Left lung (tissue), 4 donors: ENCODE measurements at regions not wholly inside any gene's neighbourhood (a gene's known extent, or its start where the extent isn't known, plus 50 kb on each side); places are given as distances from the start of the nearest gene placed in this dataset.

Experiments used
- ATAC-seq: fragments of 200-7000 bp; cut with Tn5 transposase; one replicate; pipeline ENCODE4 v1.9.1; 2020; ENCODE audit warnings: moderate library complexity
- DNase-seq, 4 donors: peaks; one replicate each; pipeline ENCODE4 v3.0.0-alpha.2; 2013 to 2020
- H3K27ac ChIP-seq, 2 donors: fragments of 200-600 bp; sonication (generic) in 1 of 2; one replicate each; pipeline versions ENCODE4 v1.5.0 to v1.8.0; 2020 to 2021
- H3K27me3 ChIP-seq, 2 donors: fragments of 200-600 bp; sonication (generic) in 1 of 2; one replicate each; pipeline versions ENCODE4 v1.5.0 to v1.8.0; 2020 to 2021
- H3K36me3 ChIP-seq, 2 donors: fragments of 200-600 bp; sonication (generic) in 1 of 2; one replicate each; pipeline versions ENCODE4 v1.5.0 to v1.8.0; 2020 to 2021
- H3K4me1 ChIP-seq, 2 donors: fragments of 200-600 bp; one replicate each; pipeline ENCODE4 v1.8.0; 2021
- H3K4me3 ChIP-seq, 2 donors: fragments of 200-600 bp; sonication (generic) in 1 of 2; one replicate each; pipeline versions ENCODE4 v1.5.0 to v1.8.0; 2020 to 2021; ENCODE audit warnings: mild to moderate bottlenecking in 1 of 2
- H3K9me3 ChIP-seq, 2 donors: fragments of 200-600 bp; sonication (generic) in 1 of 2; one replicate each; pipeline versions ENCODE4 v1.5.0 to v1.8.0; 2020 to 2021
- intact Hi-C, 2 donors: fragments of 100-400 bp; cut with DNase I; formaldehyde crosslinking; loops; one replicate each; pipeline versions ENCODE4 v1.11.2 to v1.14.2; 2022
- TF ChIP-seq, protein P1 (sequence below), 2 donors: fragments of 200-600 bp; sonication (generic) in 1 of 2; IDR thresholded peaks; one replicate each; pipeline versions ENCODE4 v1.5.0 to v1.8.0; 2021; ENCODE audit warnings: antibody characterized with exemption in 2 of 2
- donor health status: DM: no; HTN: yes; CAD: no.
- donor health status: DM: no; HTN: no; CAD: no.

DNA sequence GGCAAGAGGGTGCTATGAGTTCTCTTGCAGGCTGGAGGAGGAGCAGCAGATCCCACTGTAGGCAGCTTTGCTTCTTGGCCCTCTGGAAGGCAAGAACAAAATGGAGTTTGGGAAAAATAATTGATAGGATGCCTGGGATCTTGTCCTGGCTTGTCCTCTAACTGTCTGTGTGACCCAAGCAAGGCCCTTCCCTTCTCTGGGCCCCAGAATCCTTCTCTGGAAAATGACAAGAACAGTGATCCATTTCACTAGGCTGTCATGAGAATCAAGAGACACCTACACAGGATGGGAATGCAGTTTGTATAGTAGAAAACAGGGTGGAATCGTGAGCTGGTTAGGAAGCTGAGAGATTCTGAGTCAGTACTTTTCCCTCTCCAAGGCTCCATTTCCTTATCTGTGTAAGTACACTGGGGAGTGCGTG is 133.3 kb downstream of the PJA1 start:
- intact Hi-C loops, result no loop called here
- Histone ChIP-seq H3K4me3 (no peak overlapping the region), H3K27me3 (no peaks in the 10 kb centered on the region), H3K27ac (no peak overlapping the region), H3K9me3 (no peaks in the 10 kb centered on the region), H3K36me3 (no peaks in the 10 kb centered on the region), H3K4me1 (peaks cover 0 to 6% of the 10 kb centered on the region in 2 donors)
- DNase-seq (no peak), ATAC-seq (no peak)
- TF ChIP-seq, protein P1, sequence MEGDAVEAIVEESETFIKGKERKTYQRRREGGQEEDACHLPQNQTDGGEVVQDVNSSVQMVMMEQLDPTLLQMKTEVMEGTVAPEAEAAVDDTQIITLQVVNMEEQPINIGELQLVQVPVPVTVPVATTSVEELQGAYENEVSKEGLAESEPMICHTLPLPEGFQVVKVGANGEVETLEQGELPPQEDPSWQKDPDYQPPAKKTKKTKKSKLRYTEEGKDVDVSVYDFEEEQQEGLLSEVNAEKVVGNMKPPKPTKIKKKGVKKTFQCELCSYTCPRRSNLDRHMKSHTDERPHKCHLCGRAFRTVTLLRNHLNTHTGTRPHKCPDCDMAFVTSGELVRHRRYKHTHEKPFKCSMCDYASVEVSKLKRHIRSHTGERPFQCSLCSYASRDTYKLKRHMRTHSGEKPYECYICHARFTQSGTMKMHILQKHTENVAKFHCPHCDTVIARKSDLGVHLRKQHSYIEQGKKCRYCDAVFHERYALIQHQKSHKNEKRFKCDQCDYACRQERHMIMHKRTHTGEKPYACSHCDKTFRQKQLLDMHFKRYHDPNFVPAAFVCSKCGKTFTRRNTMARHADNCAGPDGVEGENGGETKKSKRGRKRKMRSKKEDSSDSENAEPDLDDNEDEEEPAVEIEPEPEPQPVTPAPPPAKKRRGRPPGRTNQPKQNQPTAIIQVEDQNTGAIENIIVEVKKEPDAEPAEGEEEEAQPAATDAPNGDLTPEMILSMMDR (IDR thresholded peaks at IDR 0.05), result no peak

DNA sequence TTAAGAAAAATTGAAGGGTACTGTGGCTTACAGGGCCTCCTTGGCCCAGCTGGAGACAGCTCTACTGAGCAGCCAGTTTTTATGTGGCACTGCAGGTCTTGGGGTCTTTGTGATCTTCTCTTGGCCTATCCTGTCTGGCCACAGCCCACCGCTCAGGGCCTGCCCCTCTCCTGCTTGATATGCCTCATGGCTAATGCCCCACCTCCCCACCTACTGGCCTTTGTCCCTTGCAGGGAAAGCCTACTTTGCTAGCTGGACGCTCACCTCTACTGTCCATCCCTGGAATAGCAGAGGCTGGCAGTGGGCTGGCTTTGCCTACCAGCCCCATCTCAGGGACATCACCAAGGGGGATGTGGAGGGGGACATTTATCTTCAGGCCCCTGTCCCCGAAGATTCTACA is 134.1 kb downstream of the PJA1 start:
- Histone ChIP-seq H3K27ac (no peak overlapping the region), H3K9me3 (no peaks in the 10 kb centered on the region), H3K27me3 (no peaks in the 10 kb centered on the region), H3K4me1 (peaks cover 0 to 7% of the 10 kb centered on the region in 2 donors), H3K4me3 (no peak overlapping the region), H3K36me3 (no peaks in the 10 kb centered on the region)
- intact Hi-C loops, result no loop called here
- TF ChIP-seq, protein P1 (IDR thresholded peaks at IDR 0.05), result no peak
- no peak for DNase-seq
- no peak for ATAC-seq

DNA sequence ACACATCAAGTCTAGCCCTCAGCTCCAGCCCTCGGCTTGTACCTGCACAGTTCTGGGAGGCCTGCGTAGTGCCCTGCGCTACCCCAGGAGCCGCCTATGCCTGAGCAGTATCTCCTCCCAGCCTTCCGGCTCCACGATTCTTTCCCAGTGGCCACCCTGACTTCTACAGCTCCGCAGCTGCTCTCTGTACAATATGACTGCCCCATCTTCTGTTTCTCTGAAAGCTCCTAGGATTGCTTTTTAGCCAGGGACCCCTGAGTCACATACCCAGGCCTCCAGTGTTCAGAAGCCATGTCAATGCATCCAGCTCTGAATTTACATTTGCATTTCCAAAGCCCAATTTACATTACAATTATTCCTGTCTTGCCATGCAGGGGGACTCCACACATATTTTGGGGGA is 135.5 kb downstream of the PJA1 start:
- Histone ChIP-seq H3K4me3 (no peak overlapping the region), H3K27me3 (no peaks in the 10 kb centered on the region), H3K36me3 (no peaks in the 10 kb centered on the region), H3K4me1 (peaks cover 0 to 7% of the 10 kb centered on the region in 2 donors), H3K9me3 (no peaks in the 10 kb centered on the region), H3K27ac (no peak overlapping the region)
- TF ChIP-seq, protein P1 (IDR thresholded peaks at IDR 0.05), result no peak
- no peak for DNase-seq
- ATAC-seq, result no peak
- intact Hi-C loops, result no loop called here

DNA sequence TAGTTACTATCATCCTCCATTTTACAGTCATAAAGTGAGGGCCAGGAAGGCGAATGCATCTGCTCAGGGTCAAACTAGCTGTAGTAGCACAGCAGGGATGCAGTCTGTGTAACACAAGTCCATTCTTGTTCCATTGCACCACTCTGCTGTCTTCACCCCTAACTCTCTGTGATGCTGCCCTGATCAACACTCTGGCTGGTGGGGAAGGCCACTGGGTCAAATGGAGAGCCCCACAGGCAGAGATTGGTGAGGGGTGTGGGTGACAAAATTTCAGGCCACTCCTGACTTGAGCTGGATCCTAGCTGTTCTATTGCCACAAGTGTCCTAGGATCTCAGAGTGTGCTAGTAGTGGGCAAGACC is 136.5 kb downstream of the PJA1 start:
- no peak for ATAC-seq
- DNase-seq, result no peak
- TF ChIP-seq, protein P1 (IDR thresholded peaks at IDR 0.05), result no peak
- no peak overlapping the region for H3K27ac ChIP-seq
- no peak overlapping the region for H3K4me3 ChIP-seq
- peaks cover 0 to 7% of the 10 kb centered on the region in 2 donors for H3K4me1 ChIP-seq
- intact Hi-C loops, result no loop called here
- no peaks in the 10 kb centered on the region for H3K27me3 ChIP-seq
- H3K9me3 ChIP-seq, result no peaks in the 10 kb centered on the region
- H3K36me3 ChIP-seq, result no peaks in the 10 kb centered on the region

DNA sequence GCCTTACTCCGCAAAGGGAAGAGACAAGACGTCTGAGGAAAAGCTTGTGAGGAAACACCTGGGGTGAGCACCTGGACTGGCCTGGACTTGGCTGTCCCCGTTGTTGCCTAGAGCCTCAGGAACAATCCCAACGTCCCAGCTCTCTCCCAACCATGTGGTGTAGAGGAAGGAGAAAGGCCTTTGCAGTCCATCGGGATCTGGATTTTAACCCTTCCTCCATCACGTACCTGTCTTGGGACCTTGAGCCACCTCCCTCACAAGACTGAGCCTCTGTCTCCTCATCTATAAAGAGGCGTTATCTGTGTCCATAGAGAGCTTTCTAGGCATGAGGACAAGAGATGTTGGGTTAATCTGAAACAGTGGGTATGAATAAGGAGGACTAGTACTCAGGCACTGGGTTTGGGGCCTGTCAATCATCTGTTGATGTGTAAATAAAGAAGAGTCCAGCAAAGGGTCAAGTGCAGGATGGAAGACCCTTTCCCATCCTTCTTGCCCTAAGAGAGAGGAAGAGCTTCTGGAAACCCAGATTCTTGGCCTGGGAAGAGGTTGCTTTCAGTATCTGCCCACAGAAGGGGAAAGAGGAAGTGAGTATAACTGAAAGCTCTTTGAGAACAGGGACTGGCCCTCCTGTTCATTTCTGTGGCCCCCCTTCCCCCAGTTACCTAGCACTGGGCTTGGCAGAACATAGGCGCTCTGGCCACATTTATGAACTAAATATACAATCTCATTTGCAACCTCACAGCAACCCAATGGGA is 137.1 kb downstream of the PJA1 start:
- no peak for DNase-seq
- Histone ChIP-seq H3K9me3 (no peaks in the 10 kb centered on the region), H3K36me3 (no peaks in the 10 kb centered on the region), H3K27ac (no peak overlapping the region), H3K4me1 (peaks cover 0 to 7% of the 10 kb centered on the region in 2 donors), H3K4me3 (no peak overlapping the region), H3K27me3 (no peaks in the 10 kb centered on the region)
- ATAC-seq, result no peak
- TF ChIP-seq, protein P1 (IDR thresholded peaks at IDR 0.05), result no peak
- intact Hi-C loops, result no loop called here
